MM.1S (cell line): ENCODE measurements at regions not wholly inside any gene's neighbourhood (a gene's known extent, or its start where the extent isn't known, plus 50 kb on each side); places are given as distances from the start of the nearest gene placed in this dataset.

Experiments used
- DNase-seq: peaks from one replicate; pipeline ENCODE4 v3.0.0-alpha.2; 2015
- H2AFZ ChIP-seq: fragments of 300-600 bp; sonication (generic); 2 replicates; pipeline ENCODE4 v1.6.0; 2016; ENCODE audit warnings: antibody characterized with exemption, low read length
- H3F3A ChIP-seq: fragments of 300-600 bp; sonication (generic); 2 replicates; pipeline ENCODE4 v1.6.1; 2016; ENCODE audit warnings: mild to moderate bottlenecking, antibody characterized with exemption, low read length, moderate library complexity, mixed read lengths; ENCODE audit not compliant: insufficient read depth
- H3K27ac ChIP-seq: fragments of 300-600 bp; sonication (generic); 2 replicates; pipeline ENCODE4 v1.5.1; 2016; ENCODE audit warnings: mild to moderate bottlenecking, low read length
- H3K27me3 ChIP-seq: fragments of 300-600 bp; sonication (generic); replicated peaks from 2 replicates; pipeline ENCODE4 v1.6.0; 2016; ENCODE audit warnings: low read length; ENCODE audit not compliant: insufficient read depth
- H3K36me3 ChIP-seq: fragments of 300-600 bp; sonication (generic); replicated peaks from 2 replicates; pipeline ENCODE4 v1.6.1; 2016; ENCODE audit warnings: mild to moderate bottlenecking, low read length, mixed read lengths; ENCODE audit not compliant: insufficient read depth
- H3K4me1 ChIP-seq: fragments of 300-600 bp; sonication (generic); 2 replicates; pipeline ENCODE4 v1.6.1; 2016; ENCODE audit warnings: low read length, mixed read lengths
- H3K4me2 ChIP-seq: fragments of 300-600 bp; sonication (generic); 2 replicates; pipeline ENCODE4 v1.6.0; 2016; ENCODE audit warnings: low read depth, low read length
- H3K4me3 ChIP-seq: fragments of 300-600 bp; sonication (generic); 2 replicates; pipeline ENCODE4 v1.5.1; 2016; ENCODE audit warnings: low read length, mixed read lengths
- H3K79me2 ChIP-seq: fragments of 300-600 bp; sonication (generic); 2 replicates; pipeline ENCODE4 v1.6.1; 2016; ENCODE audit warnings: mixed run types, low read length, mixed read lengths
- H3K9ac ChIP-seq: fragments of 300-600 bp; sonication (generic); 2 replicates; pipeline ENCODE4 v1.6.1; 2016; ENCODE audit warnings: low read length, mixed read lengths
- H3K9me2 ChIP-seq: fragments of 300-600 bp; sonication (generic); replicated peaks from 2 replicates; pipeline ENCODE4 v1.6.1; 2016; ENCODE audit warnings: mild to moderate bottlenecking, low read length, mixed read lengths; ENCODE audit not compliant: insufficient read depth
- H3K9me3 ChIP-seq: fragments of 300-600 bp; sonication (generic); replicated peaks from 2 replicates; pipeline ENCODE4 v1.6.1; 2016; ENCODE audit warnings: mild to moderate bottlenecking, low read length, mixed read lengths; ENCODE audit not compliant: insufficient read depth
- H4K20me1 ChIP-seq: fragments of 300-600 bp; sonication (generic); 2 replicates; pipeline ENCODE4 v1.6.1; 2016; ENCODE audit warnings: mild to moderate bottlenecking, low read length, moderate library complexity, mixed read lengths; ENCODE audit not compliant: insufficient read depth
- CTCF ChIP-seq: fragments of 300-600 bp; sonication (generic); IDR thresholded peaks from 2 replicates; pipeline ENCODE4 v1.5.1; 2016; ENCODE audit warnings: antibody characterized with exemption, low read length, mixed read lengths
- EZH2 ChIP-seq: fragments of 300-600 bp; sonication (generic); optimal IDR thresholded peaks from 2 replicates; pipeline ENCODE3; 2017; ENCODE audit warnings: low read depth, mild to moderate bottlenecking, antibody characterized with exemption, low read length, mixed read lengths
- EZH2phosphoT487 ChIP-seq: fragments of 300-600 bp; sonication (generic); IDR thresholded peaks from 2 replicates; pipeline ENCODE4 v1.6.1; 2018; ENCODE audit warnings: antibody characterized with exemption, low read length

GRCh38 chr10:129366450-129366849 lies 100.6 kb upstream of the MGMT start:
- no peaks in the 10 kb centered on the region for H3K9me3 ChIP-seq
- H2AFZ ChIP-seq = no peak overlapping the region
- H3K36me3 ChIP-seq = no peaks in the 10 kb centered on the region
- H3K4me1 ChIP-seq = no peaks in the 10 kb centered on the region
- H3K9me2 ChIP-seq = no peaks in the 10 kb centered on the region
- H3F3A ChIP-seq = no peaks in the 10 kb centered on the region
- H3K9ac ChIP-seq = no peak overlapping the region
- no peaks in the 10 kb centered on the region for H3K27me3 ChIP-seq
- DNase-seq = no peak
- no peaks in the 10 kb centered on the region for H4K20me1 ChIP-seq
- H3K27ac ChIP-seq = no peak overlapping the region
- no peak for TF ChIP-seq CTCF
- H3K79me2 ChIP-seq = no peaks in the 10 kb centered on the region
- no peak overlapping the region for H3K4me3 ChIP-seq
- no peak overlapping the region for H3K4me2 ChIP-seq

- no peaks in the 10 kb centered on the region for H3F3A ChIP-seq
- no peak overlapping the region for H3K4me3 ChIP-seq
- no peaks in the 10 kb centered on the region for H4K20me1 ChIP-seq
- no peak overlapping the region for H3K9ac ChIP-seq
- no peaks in the 10 kb centered on the region for H3K79me2 ChIP-seq
- no peak overlapping the region for H2AFZ ChIP-seq
- no peaks in the 10 kb centered on the region for H3K4me1 ChIP-seq
- TF ChIP-seq EZH2phosphoT487 (no peak), EZH2 (no peak), CTCF (no peak)
- H3K27ac ChIP-seq = no peak overlapping the region
- no peaks in the 10 kb centered on the region for H3K36me3 ChIP-seq
- H3K9me2 ChIP-seq = no peaks in the 10 kb centered on the region
- no peaks in the 10 kb centered on the region for H3K27me3 ChIP-seq
- DNase-seq = no peak
- H3K4me2 ChIP-seq = no peak overlapping the region
- no peaks in the 10 kb centered on the region for H3K9me3 ChIP-seq
These were observed 97.5 kb upstream of the MGMT start for GRCh38 chr10:129369566-129369965.

- H3K4me2 ChIP-seq = no peak overlapping the region
- no peaks in the 10 kb centered on the region for H3K9me3 ChIP-seq
- no peak overlapping the region for H3K27ac ChIP-seq
- H3K36me3 ChIP-seq = no peaks in the 10 kb centered on the region
- H3K9ac ChIP-seq = no peak overlapping the region
- H3K27me3 ChIP-seq = no peaks in the 10 kb centered on the region
- H3K79me2 ChIP-seq = no peaks in the 10 kb centered on the region
- H3K9me2 ChIP-seq = no peaks in the 10 kb centered on the region
- H4K20me1 ChIP-seq = no peaks in the 10 kb centered on the region
- DNase-seq = no peak
- TF ChIP-seq EZH2 (no peak), CTCF (no peak), EZH2phosphoT487 (no peak)
- no peaks in the 10 kb centered on the region for H3F3A ChIP-seq
- H2AFZ ChIP-seq = no peak overlapping the region
- H3K4me3 ChIP-seq = no peak overlapping the region
- no peaks in the 10 kb centered on the region for H3K4me1 ChIP-seq
These were observed 95.5 kb upstream of the MGMT start for GRCh38 chr10:129371541-129371940.

- Histone ChIP-seq H3K9me3 (no peaks in the 10 kb centered on the region), H3K9ac (no peak overlapping the region), H3F3A (no peaks in the 10 kb centered on the region), H3K36me3 (no peaks in the 10 kb centered on the region), H4K20me1 (no peaks in the 10 kb centered on the region), H3K4me1 (no peaks in the 10 kb centered on the region), H2AFZ (no peak overlapping the region), H3K9me2 (no peaks in the 10 kb centered on the region), H3K79me2 (no peaks in the 10 kb centered on the region), H3K4me3 (no peak overlapping the region), H3K4me2 (no peak overlapping the region), H3K27me3 (no peaks in the 10 kb centered on the region), H3K27ac (no peak overlapping the region)
- no peak for DNase-seq
- TF ChIP-seq EZH2phosphoT487 (no peak), CTCF (no peak), EZH2 (no peak)
These were observed 94.9 kb upstream of the MGMT start for GRCh38 chr10:129372172-129372571.
